ENCODE measurements at regions not wholly inside any gene's neighbourhood (a gene's known extent, or its start where the extent isn't known, plus 50 kb on each side); places are given as distances from the start of the nearest gene placed in this dataset.

DNA sequence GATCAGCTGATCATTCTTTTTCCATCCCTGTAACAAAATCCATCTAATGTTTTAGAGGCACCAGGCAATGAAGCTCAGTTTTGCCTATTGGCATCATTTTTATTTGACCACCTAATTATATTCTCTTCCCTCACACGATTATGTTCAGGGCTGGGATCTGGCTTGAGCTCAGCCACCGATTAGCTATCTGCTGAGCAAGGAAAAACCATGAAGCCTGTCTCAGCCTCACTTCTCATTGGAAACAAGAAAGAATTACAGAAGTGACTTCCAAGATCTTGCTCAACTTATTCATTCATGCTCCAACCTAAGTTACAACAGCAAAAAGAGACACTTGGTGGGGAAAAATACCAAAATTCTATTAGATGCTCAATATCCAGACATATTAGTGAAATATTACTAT lies 139.0 kb upstream of the SH3BP4 start:
- TF ChIP-seq CTCF (IDR thresholded peaks at IDR 0.05) (no peak), POLR2A (IDR thresholded peaks at IDR 0.05) (no peak), EP300 (IDR thresholded peaks at IDR 0.05; ENCODE audit: low read depth) (no peak), POLR2AphosphoS5 (IDR thresholded peaks at IDR 0.05) (no peak)

All from transverse colon (tissue), 4 donors.